ENCODE measurements at regions not wholly inside any gene's neighbourhood (a gene's known extent, or its start where the extent isn't known, plus 50 kb on each side); places are given as distances from the start of the nearest gene placed in this dataset.

DNA sequence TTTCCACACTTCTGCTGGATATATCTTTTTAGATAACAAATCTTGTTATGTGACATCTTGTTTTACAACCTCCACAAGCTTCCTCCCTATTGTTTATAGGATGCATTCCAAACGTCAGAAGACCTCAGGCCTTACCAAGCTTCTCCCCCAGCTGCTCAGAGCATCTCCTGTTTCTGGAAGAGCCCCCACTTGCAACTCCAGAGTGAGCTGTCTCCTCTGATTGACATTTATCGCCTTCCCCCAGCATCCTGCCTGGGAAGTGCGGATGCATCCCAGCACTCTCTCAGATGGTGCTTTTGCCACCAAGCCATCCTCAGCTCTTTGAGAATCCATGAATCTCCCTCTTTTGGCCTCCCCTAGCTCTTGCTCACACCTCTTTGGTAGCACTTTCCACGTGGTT lies 123.5 kb downstream of the LRRC70 start:
- no peak for TF ChIP-seq POLR2A (IDR thresholded peaks at IDR 0.05)
- TF ChIP-seq, protein P1, sequence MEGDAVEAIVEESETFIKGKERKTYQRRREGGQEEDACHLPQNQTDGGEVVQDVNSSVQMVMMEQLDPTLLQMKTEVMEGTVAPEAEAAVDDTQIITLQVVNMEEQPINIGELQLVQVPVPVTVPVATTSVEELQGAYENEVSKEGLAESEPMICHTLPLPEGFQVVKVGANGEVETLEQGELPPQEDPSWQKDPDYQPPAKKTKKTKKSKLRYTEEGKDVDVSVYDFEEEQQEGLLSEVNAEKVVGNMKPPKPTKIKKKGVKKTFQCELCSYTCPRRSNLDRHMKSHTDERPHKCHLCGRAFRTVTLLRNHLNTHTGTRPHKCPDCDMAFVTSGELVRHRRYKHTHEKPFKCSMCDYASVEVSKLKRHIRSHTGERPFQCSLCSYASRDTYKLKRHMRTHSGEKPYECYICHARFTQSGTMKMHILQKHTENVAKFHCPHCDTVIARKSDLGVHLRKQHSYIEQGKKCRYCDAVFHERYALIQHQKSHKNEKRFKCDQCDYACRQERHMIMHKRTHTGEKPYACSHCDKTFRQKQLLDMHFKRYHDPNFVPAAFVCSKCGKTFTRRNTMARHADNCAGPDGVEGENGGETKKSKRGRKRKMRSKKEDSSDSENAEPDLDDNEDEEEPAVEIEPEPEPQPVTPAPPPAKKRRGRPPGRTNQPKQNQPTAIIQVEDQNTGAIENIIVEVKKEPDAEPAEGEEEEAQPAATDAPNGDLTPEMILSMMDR (IDR thresholded peaks at IDR 0.05): no peak

All from lower leg skin (tissue), 3 donors.